ENCODE measurements at regions not wholly inside any gene's neighbourhood (a gene's known extent, or its start where the extent isn't known, plus 50 kb on each side); places are given as distances from the start of the nearest gene placed in this dataset.
"Not testable (repeated sequence)": the region's sequence is repeated elsewhere in the genome, so short reads cannot be mapped to it uniquely, and the experiment has no call there.

DNA sequence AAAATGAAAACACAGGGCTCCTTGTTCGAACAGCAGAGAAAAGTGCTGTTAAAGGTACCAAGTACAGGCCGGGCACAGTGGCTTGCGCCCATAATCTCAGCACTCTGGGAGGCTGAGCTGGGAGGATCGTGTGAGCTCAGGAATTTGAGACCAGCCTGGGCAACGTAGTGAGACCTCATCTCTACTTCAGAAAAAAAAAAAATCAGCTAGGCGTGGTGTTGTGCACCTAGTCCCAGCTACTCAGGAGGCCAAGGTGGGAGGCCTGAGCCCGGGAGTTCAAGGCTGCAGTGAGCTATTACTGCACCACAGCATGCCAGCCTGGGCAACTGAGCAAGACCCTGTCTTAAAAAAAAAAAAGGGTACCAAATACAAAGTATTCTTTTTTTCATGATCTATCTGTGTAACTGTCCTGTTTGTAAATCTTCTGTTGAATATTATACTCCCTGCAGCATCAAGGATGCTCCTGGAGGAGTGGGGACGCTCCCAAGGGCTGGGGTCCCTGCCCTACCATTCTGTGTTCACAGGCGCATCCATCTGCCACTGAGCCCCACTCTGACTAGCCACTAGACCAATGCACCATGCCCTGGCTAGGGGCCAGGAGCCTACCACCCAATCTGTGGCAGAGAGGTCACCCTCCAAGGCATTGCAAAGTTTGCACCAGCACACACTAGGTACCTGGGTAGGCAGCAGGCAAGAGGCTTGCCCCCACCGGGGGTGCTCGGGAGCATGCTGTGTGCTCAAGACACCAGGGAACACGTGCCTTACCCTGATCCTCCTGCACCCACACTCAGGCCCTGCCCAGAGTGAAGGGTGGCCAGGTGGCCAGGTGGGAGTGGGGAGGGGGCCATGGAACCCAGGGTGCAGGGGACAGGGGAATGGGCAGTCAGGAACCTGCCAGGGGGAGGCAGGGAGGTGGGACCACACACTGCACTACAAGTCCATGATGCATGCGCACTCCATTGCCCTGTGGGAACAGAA lies 67.3 kb upstream of the KMT2C start:
- DNase-seq: no peak

DNA sequence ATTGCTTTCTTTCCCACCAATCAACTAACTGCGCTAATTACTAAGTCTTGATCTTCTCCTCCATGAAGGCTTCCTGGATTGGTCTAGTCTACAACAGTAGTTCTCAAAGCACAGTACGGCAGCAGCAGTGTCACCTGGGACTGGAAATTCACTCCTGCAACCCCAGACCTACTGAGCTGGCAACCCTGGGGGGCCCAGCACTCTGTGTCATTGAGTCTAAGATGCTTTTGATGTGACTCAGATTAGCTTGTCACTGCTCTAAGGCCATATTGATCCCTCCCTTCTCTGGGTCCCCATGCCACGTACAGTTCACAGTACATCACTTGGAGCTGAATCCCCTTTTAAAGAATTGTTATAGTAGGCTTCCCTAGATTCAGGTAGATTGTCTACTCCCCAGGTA lies 65.7 kb upstream of the KMT2C start:
- no peak for DNase-seq

DNA sequence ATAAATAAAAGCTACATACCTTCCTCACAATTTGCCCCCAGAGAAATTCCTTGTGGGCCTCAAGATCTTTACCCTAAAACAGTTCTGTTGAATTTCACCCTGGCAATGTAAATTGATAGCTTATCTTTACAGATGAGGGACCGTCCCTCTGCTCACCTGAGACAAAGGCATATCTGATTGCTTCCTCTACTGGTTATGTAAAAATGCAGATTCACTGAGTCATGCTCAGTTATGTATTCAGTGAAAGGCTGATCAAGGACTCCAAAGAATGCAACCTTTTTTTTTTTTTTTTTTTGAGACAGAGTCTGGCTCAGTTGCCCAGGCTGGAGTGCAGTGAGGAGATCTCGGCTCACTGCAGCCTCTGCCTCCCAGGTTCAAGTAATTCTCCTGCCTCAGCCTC lies 64.2 kb upstream of the KMT2C start:
- not testable (repeated sequence) for DNase-seq

DNA sequence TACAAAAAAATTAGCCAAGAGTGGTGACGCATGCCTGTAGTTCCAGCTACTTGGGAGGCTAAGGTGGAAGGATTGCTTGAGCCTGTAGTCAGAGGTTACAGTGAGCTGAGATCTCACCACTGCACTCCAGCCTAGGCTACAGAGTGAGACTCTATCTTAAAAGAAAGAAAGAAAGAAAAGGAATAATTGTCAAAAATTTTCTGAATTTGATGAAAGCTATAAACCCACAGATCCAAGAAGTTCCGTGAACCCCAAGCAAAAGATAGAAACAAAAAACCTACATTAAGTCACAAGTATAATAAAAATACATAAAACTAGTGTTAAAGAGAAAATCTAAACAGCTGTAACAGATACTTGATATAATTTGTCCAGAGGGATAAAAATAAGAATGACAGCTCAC lies 60.1 kb upstream of the KMT2C start:
- no peak for DNase-seq

DNA sequence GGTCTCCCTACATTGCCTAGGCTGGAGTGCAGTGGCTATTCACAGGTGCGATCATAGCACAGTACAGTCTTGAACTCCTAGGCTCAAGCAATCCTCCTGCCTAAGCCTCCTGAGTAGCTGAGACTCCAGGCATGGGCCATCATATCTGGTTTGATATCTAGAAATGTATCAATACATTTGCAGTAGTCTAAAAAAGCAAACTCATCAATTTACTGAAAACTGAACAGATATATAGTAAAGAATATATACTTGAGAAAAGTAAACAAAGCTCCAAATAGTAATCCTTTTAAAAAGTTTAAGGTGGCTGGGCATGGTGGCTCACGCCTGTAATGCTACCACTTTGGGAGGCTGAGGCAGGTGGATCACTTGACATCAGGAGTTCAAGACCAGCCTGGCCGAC lies 57.1 kb upstream of the KMT2C start:
- no peak for DNase-seq

DNA sequence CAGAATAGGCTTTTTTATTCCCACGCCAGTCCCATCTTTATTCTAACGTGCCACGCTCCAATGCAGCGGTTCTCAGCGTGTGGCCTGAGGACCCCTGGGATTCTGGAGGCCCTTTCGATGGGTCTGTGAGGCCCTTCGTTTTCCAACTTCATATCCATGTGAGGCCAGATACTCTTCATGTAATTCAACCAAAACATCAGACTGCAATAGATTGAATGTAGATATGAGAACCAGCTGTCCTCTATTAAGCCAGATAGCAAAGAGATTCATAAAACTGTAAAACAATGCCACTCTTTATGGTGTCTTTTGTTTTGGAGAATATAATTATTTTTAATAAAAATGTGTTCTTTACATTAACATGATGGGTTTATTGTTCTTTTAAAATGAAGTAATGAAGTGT lies 53.2 kb upstream of the KMT2C start:
- DNase-seq: no peak

DNA sequence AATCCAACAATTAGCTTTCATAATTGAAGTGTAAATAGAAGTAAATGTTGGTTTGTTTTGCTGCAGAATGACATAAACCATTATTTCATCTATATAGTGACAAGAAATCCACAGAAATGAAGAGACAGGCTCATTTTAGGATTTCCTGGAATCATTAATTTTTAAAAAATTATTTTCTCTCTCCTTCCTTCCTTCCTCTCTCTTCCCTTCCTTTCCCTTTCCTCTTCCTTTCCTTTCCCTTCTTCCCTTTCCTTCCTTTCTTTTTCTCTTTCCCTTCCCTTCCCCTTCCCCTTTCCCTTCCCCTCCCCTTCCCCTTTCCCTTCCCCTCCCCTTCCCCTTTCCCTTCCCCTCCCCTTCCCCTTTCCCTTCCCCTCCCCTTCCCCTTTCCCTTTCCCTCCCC lies 51.2 kb upstream of the KMT2C start:
- DNase-seq: no peak

DNA sequence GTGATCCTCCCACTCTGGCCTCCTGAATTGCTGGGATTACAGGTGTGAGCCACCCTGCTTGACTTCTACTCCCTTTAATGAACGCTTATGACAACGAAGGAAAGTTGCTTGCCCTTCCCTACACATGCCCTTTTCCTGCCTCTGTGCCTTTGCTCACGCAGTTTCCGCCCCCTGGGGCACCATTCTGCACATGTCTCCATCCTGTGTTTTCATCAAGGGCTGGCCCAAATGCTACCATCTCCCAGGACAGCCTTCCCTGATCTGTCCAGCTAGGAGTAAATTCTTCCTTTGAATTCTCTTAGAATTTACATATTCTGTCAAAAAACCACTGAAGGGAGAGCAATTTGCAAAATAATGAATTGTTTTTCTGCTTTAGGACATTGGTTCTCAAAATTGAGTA lies 50.0 kb upstream of the KMT2C start:
- DNase-seq: no peak
